ENCODE measurements at regions not wholly inside any gene's neighbourhood (a gene's known extent, or its start where the extent isn't known, plus 50 kb on each side); places are given as distances from the start of the nearest gene placed in this dataset.

DNA sequence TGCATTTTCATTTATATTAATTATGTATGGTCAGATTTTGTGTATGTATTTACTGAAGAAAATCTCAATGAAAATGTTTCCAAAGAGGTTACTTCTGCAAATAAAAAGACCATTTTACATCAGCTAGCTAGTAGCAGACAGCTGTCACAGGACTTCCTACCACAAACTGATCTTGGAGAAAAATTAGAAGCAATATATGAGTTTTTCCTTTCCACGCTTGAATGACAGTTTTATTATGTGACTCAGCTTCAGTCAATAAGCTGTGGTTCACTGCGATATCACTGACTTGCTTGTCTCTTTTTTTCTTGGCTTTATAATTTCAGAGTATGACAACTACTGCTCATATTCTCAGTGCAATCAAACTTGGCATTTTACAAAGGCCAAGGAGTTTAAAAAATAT, 787.4 kb upstream of the GALNTL6 start (continued):
- TF ChIP-seq KDM4A (IDR thresholded peaks at IDR 0.05; ENCODE audit: low read depth, low read length, severe bottlenecking) (no peak), YY1 (IDR thresholded peaks at IDR 0.05; ENCODE audit: low read depth, low read length) (no peak), KDM5A (IDR thresholded peaks at IDR 0.05; ENCODE audit: low read length) (no peak), ATF3 (IDR thresholded peaks at IDR 0.05; ENCODE audit: insufficient read depth, low read depth, low read length) (no peak), CREB1 (IDR thresholded peaks at IDR 0.05) (no peak), SP2 (IDR thresholded peaks at IDR 0.05; ENCODE audit: low read length) (no peak), MAX (IDR thresholded peaks at IDR 0.05) (no peak), TCF12 (IDR thresholded peaks at IDR 0.05; ENCODE audit: low read depth, low read length) (no peak), CTBP2 (IDR thresholded peaks at IDR 0.05; ENCODE audit: borderline replicate concordance, insufficient read depth, insufficient read length, low read length) (no peak), BRCA1 (IDR thresholded peaks at IDR 0.05; ENCODE audit: low read depth, low read length) (no peak), RXRA (IDR thresholded peaks at IDR 0.05; ENCODE audit: insufficient read depth, low read depth, low read length) (no peak), USF2 (IDR thresholded peaks at IDR 0.05; ENCODE audit: low read length) (no peak), CBX8 (IDR thresholded peaks at IDR 0.05; ENCODE audit: borderline replicate concordance, low read depth, low read length) (no peak), JUND (IDR thresholded peaks at IDR 0.05; ENCODE audit: low read length) (no peak), KDM1A (IDR thresholded peaks at IDR 0.05; ENCODE audit: borderline replicate concordance, low read length) (no peak), FOSL1 (IDR thresholded peaks at IDR 0.05; ENCODE audit: insufficient read depth, low read depth, low read length) (no peak), NRF1 (IDR thresholded peaks at IDR 0.05; ENCODE audit: low read depth, low read length) (no peak)
